ENCODE measurements at regions not wholly inside any gene's neighbourhood (a gene's known extent, or its start where the extent isn't known, plus 50 kb on each side); places are given as distances from the start of the nearest gene placed in this dataset.

DNA sequence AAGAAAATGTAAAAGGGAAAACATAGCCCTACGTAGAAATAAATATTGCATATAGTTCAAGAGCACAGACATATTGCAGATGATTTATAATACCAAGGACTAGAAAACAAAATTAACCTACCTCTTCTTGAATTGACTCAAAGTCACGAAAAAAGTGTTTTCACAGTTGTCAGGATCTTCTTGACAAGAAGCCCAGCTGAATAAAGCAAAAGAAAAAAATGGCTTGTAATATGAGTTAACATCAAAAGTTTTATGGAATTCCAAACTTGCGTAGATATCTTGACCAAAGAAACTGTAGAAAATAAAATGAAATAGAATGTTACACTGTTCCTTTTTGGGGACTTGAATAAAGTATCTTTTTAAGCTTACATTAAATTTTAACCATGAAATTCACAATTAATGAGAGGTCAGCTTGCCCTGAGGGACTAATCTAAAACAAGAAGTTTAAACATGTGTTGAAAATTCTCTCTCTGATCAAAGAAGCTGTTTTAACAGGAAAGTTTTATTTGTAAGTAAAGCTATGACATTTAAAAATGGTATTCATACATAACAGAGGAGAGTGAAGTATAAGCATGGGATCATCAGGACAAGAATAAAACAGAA is 133.1 kb upstream of the SEMA3C start:
- FAIRE-seq (no peak), DNase-seq (ENCODE audit: low read depth in 1 of 2, low spot score in 2 of 2) (no peak)
- WGBS, 2 experiments (ENCODE audit: extremely low coverage in 1 of 2, insufficient coverage in 1 of 2, insufficient read length in 1 of 2, insufficient replicate concordance in 2 of 2, low coverage in 1 of 2, low lambda C conversion rate in 2 of 2, missing lambda C conversion rate in 1 of 2), result 60% methylated on average over 3 of the region's 3 CpGs; no CpG with 5 or more reads in 1 of the 2 experiments
- Histone ChIP-seq H3K4ac (replicated peaks; ENCODE audit: insufficient read length, low read depth, low read length) (no peak overlapping the region), H2AFZ (ENCODE audit: low read length) (no peak overlapping the region), H4K5ac (ENCODE audit: insufficient read length, low read depth, low read length) (no peak overlapping the region), H3K23me2 (ENCODE audit: low read depth, low read length) (no peaks in the 10 kb centered on the region), H3K27ac (ENCODE audit: low read depth, low read length) (no peak overlapping the region), H3K79me2 (ENCODE audit: control insufficient read depth in 1 of 2, insufficient read depth in 2 of 2, low read length in 2 of 2) (no peaks in the 10 kb centered on the region), H2BK5ac (ENCODE audit: low read depth, low read length) (no peak overlapping the region), H4K20me1 (replicated peaks in 1 of 2; ENCODE audit: control insufficient read depth in 1 of 2, insufficient read depth in 2 of 2, low read length in 2 of 2) (no peaks in the 10 kb centered on the region), H3K79me1 (ENCODE audit: low read depth, low read length) (no peaks in the 10 kb centered on the region), H3K9ac (replicated peaks in 1 of 4; ENCODE audit: extremely low read depth in 1 of 4, low read depth in 3 of 4, low read length in 3 of 4) (no peak overlapping the region), H2BK12ac (ENCODE audit: low read depth, low read length) (no peak overlapping the region), H3K27me3 (replicated peaks in 1 of 4; ENCODE audit: control insufficient read depth in 3 of 4, extremely low read depth in 1 of 4, insufficient read depth in 3 of 4, low read length in 3 of 4) (no peaks in the 10 kb centered on the region), H2BK15ac (ENCODE audit: low read length) (no peak overlapping the region), H2BK120ac (replicated peaks; ENCODE audit: low read depth, low read length) (no peak overlapping the region), H3K56ac (replicated peaks; ENCODE audit: insufficient read length, low read depth, low read length) (no peak overlapping the region), H3K18ac (ENCODE audit: extremely low read depth, low read length) (no peak overlapping the region), H2AK5ac (ENCODE audit: low read depth, low read length) (no peak overlapping the region), H3K4me2 (ENCODE audit: insufficient read depth in 1 of 2, low read depth in 2 of 2, low read length in 2 of 2) (no peak overlapping the region), H3K36me3 (ENCODE audit: control insufficient read depth in 2 of 4, insufficient read depth in 4 of 4, low read length in 3 of 4) (no peaks in the 10 kb centered on the region), H2BK20ac (ENCODE audit: low read length) (no peak overlapping the region), H3K23ac (ENCODE audit: insufficient read length) (no peak overlapping the region), H3K14ac (ENCODE audit: insufficient read length) (no peak overlapping the region), H3K4me3 (ENCODE audit: extremely low read depth in 1 of 4, insufficient read depth in 2 of 4, low read depth in 3 of 4, low read length in 4 of 4) (no peak overlapping the region), H3K4me1 (replicated peaks in 1 of 4; ENCODE audit: control insufficient read depth in 3 of 4, insufficient read depth in 4 of 4, low read length in 3 of 4) (no peaks in the 10 kb centered on the region), H3K9me3 (ENCODE audit: insufficient read depth in 2 of 2, low read depth in 1 of 2, low read length in 1 of 2) (peaks cover 3 to 6% of the 10 kb centered on the region in 2 experiments), H4K8ac (ENCODE audit: extremely low read depth, insufficient read depth, low read length) (no peak overlapping the region), H4K91ac (replicated peaks; ENCODE audit: insufficient read length, low read length) (no peak overlapping the region)
- CTCF ChIA-PET (ENCODE audit: partially characterized antibody), result no interaction called here
- POLR2A ChIA-PET (ENCODE audit: partially characterized antibody), result no interaction called here
- TF ChIP-seq POU5F1 (IDR thresholded peaks at IDR 0.05; ENCODE audit: low read depth, low read length), result no peak
- TF ChIP-seq RAD21 (IDR thresholded peaks at IDR 0.05 in 1 of 2, conservative IDR thresholded peaks at IDR 0.05 in 1 of 2; ENCODE audit: low read depth in 2 of 2, low read length in 2 of 2), result no peak
- TF ChIP-seq, protein P1, sequence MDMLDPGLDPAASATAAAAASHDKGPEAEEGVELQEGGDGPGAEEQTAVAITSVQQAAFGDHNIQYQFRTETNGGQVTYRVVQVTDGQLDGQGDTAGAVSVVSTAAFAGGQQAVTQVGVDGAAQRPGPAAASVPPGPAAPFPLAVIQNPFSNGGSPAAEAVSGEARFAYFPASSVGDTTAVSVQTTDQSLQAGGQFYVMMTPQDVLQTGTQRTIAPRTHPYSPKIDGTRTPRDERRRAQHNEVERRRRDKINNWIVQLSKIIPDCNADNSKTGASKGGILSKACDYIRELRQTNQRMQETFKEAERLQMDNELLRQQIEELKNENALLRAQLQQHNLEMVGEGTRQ (IDR thresholded peaks at IDR 0.05; ENCODE audit: low read length), result no peak
- no peak for TF ChIP-seq CEBPB (IDR thresholded peaks at IDR 0.05; ENCODE audit: low read depth, low read length)
- TF ChIP-seq NRF1 (IDR thresholded peaks at IDR 0.05; ENCODE audit: low read depth, low read length), result no peak
